Cardiac fibroblast (primary cell): ENCODE measurements at regions not wholly inside any gene's neighbourhood (a gene's known extent, or its start where the extent isn't known, plus 50 kb on each side); places are given as distances from the start of the nearest gene placed in this dataset.
A peak's percentile ranks its signal among the peaks of the same experiment; 100 is the strongest.

Experiments used
- DNase-seq, 2 donors: peaks; one replicate each; pipeline versions ENCODE4 v3.0.0 to v3.0.0-alpha.2; 2010; ENCODE audit warnings: low read depth in 2 of 2
- H3K4me3 ChIP-seq, 2 donors: replicated peaks in 1 of 2; 1 replicate in 1 of 2; 2 replicates in 1 of 2; pipeline ENCODE4 v1.5.1; 2011; ENCODE audit warnings: low read depth in 2 of 2, low read length in 2 of 2, mild to moderate bottlenecking in 2 of 2, moderate library complexity in 1 of 2
- CTCF ChIP-seq: IDR thresholded peaks from one replicate; pipeline ENCODE4 v1.5.1; 2011; ENCODE audit warnings: low read depth, mild to moderate bottlenecking, low read length, inconsistent platforms

- TF ChIP-seq CTCF = no peak
- H3K4me3 ChIP-seq = no peak overlapping the region
- DNase-seq = no peak
These were observed 53.5 kb upstream of the ACSL1 start for GRCh38 chr4:184879271-184879670.

GRCh38 chr4:184882276-184882675 is 56.5 kb upstream of the ACSL1 start:
- no peak for TF ChIP-seq CTCF

GRCh38 chr4:184883024-184883423 is 57.3 kb upstream of the ACSL1 start:
- H3K4me3 ChIP-seq = no peak overlapping the region
- DNase-seq = no peak
- no peak for TF ChIP-seq CTCF

More at GRCh38 chr4:184882276-184882675, 56.5 kb upstream of the ACSL1 start:
- DNase-seq = no peak
- H3K4me3 ChIP-seq = no peak overlapping the region

- no peak for TF ChIP-seq CTCF
- no peak overlapping the region for H3K4me3 ChIP-seq
- DNase-seq = no peak
These were observed 59.1 kb upstream of the ACSL1 start for GRCh38 chr4:184884883-184885282.

GRCh38 chr4:184885602-184886001 is 59.8 kb upstream of the ACSL1 start:
- DNase-seq = peak in 1 of 2 donors; percentile 4
- H3K4me3 ChIP-seq = no peak overlapping the region
- no peak for TF ChIP-seq CTCF

GRCh38 chr4:184887333-184887732 is 61.6 kb upstream of the ACSL1 start:
- DNase-seq = no peak
- H3K4me3 ChIP-seq = no peak overlapping the region
- TF ChIP-seq CTCF = no peak

GRCh38 chr4:184887947-184888346 is 62.2 kb upstream of the ACSL1 start:
- H3K4me3 ChIP-seq = no peak overlapping the region
- no peak for DNase-seq
- no peak for TF ChIP-seq CTCF
